ENCODE measurements at regions not wholly inside any gene's neighbourhood (a gene's known extent, or its start where the extent isn't known, plus 50 kb on each side); places are given as distances from the start of the nearest gene placed in this dataset.

DNA sequence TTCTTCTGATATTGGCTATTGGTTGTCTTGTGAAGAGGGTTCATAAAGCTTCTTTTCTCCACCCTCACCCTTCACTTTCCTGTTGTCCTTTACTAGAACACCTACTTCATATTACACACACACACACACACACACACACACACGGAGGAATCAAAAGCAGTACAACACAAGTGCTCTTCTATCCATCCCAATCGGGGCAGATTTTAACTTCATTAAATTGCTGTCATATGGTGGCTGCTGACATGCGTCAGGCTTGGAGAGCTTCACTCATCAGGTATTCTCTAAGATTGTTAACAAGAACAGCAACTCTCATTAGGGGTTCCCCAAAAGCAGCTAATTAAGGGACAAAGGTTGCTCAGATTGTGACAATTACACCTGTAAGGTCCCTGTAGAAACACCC lies 239.1 kb upstream of the MEIS2 start:
- Mint-ChIP-seq H3K9me3 (peaks cover 0 to 3% of the 10 kb centered on the region in 2 experiments; a peak in 2 of 5 replicates), H3K27me3 (ENCODE audit: low read depth) (no peaks in the 10 kb centered on the region), H3K27ac (no peak overlapping the region), H3K36me3 (ENCODE audit: insufficient read depth in 1 of 3, low read depth in 3 of 3) (no peaks in the 10 kb centered on the region), H3K4me3 (no peak overlapping the region), H3K4me1 (no peaks in the 10 kb centered on the region)
- Histone ChIP-seq H3K4me2 (ENCODE audit: insufficient read depth, insufficient read length, low read length) (no peak overlapping the region), H4K91ac (ENCODE audit: insufficient read length, low read depth, low read length) (no peak overlapping the region), H3K4me1 (ENCODE audit: insufficient read depth, low read length) (no peaks in the 10 kb centered on the region), H2BK12ac (ENCODE audit: insufficient read length, low read depth, low read length) (no peak overlapping the region), H2BK120ac (ENCODE audit: low read depth, low read length, poor library complexity, severe bottlenecking) (no peak overlapping the region), H3K23me2 (ENCODE audit: insufficient read length, low read depth, low read length, poor library complexity, severe bottlenecking) (no peaks in the 10 kb centered on the region), H3K9ac (ENCODE audit: extremely low read depth, insufficient read length, low read length) (no peak overlapping the region), H2AFZ (ENCODE audit: low read length) (no peak overlapping the region), H3K27me3 (ENCODE audit: insufficient read depth, low read length) (no peaks in the 10 kb centered on the region), H2BK15ac (ENCODE audit: low read depth, low read length) (no peak overlapping the region), H3K79me2 (ENCODE audit: insufficient read depth, low read length) (no peaks in the 10 kb centered on the region), H3K79me1 (ENCODE audit: insufficient read depth, low read depth, low read length, poor library complexity, severe bottlenecking) (no peaks in the 10 kb centered on the region), H3K14ac (ENCODE audit: insufficient read depth, low read length) (no peak overlapping the region), H3K18ac (ENCODE audit: insufficient read length, low read depth, low read length) (no peak overlapping the region), H2AK5ac (ENCODE audit: insufficient read length, low read length) (no peak overlapping the region), H3K4ac (ENCODE audit: low read depth, low read length) (no peak overlapping the region), H3K9me3 (ENCODE audit: control insufficient read depth, low read depth, low read length) (no peaks in the 10 kb centered on the region), H2BK5ac (ENCODE audit: insufficient read length, low read length) (no peak overlapping the region), H3K56ac (ENCODE audit: insufficient read length, low read depth, low read length) (no peak overlapping the region), H4K8ac (replicated peaks; ENCODE audit: insufficient read length, low read depth, low read length) (no peak overlapping the region), H3T11ph (ENCODE audit: low read length) (no peak overlapping the region), H4K5ac (ENCODE audit: insufficient read length, low read depth, low read length) (no peak overlapping the region), H3K27ac (ENCODE audit: insufficient read length, low read depth, low read length) (no peak overlapping the region), H3K23ac (ENCODE audit: insufficient read length, low read depth, low read length) (no peak overlapping the region), H4K20me1 (ENCODE audit: control insufficient read depth, insufficient read depth, insufficient read length) (no peaks in the 10 kb centered on the region), H2BK20ac (ENCODE audit: low read depth, low read length, poor library complexity, severe bottlenecking) (no peak overlapping the region)
- no peak for DNase-seq
- no CpG with 5 or more reads among the region's 3 CpGs for WGBS (ENCODE audit: extremely low coverage, insufficient read length, low lambda C conversion rate)
- TF ChIP-seq, protein P1, sequence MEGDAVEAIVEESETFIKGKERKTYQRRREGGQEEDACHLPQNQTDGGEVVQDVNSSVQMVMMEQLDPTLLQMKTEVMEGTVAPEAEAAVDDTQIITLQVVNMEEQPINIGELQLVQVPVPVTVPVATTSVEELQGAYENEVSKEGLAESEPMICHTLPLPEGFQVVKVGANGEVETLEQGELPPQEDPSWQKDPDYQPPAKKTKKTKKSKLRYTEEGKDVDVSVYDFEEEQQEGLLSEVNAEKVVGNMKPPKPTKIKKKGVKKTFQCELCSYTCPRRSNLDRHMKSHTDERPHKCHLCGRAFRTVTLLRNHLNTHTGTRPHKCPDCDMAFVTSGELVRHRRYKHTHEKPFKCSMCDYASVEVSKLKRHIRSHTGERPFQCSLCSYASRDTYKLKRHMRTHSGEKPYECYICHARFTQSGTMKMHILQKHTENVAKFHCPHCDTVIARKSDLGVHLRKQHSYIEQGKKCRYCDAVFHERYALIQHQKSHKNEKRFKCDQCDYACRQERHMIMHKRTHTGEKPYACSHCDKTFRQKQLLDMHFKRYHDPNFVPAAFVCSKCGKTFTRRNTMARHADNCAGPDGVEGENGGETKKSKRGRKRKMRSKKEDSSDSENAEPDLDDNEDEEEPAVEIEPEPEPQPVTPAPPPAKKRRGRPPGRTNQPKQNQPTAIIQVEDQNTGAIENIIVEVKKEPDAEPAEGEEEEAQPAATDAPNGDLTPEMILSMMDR (conservative IDR thresholded peaks at IDR 0.05): no peak
